Neuronal stem cell (in vitro differentiated cells): ENCODE measurements at regions not wholly inside any gene's neighbourhood (a gene's known extent, or its start where the extent isn't known, plus 50 kb on each side); places are given as distances from the start of the nearest gene placed in this dataset.

Experiments
- DNase-seq: peaks from one replicate; pipeline ENCODE4 v3.0.0-alpha.2; 2013; ENCODE audit warnings: low spot score
- H2AFZ ChIP-seq: one replicate; pipeline ENCODE4 v1.6.1; 2013; ENCODE audit warnings: mild to moderate bottlenecking, low read length, inconsistent platforms
- H2AK5ac ChIP-seq: 2 replicates; pipeline ENCODE4 v1.6.1; 2013; ENCODE audit warnings: low read depth, mild to moderate bottlenecking, inconsistent platforms, low read length, moderate library complexity, mixed read lengths
- H2BK120ac ChIP-seq: 2 replicates; pipeline ENCODE4 v1.6.1; 2013; ENCODE audit warnings: low read depth, mild to moderate bottlenecking, inconsistent platforms, low read length, moderate library complexity, mixed read lengths
- H2BK12ac ChIP-seq: one replicate; pipeline ENCODE4 v1.6.1; 2013; ENCODE audit warnings: low read length, inconsistent platforms
- H2BK15ac ChIP-seq: 2 replicates; pipeline ENCODE4 v1.6.1; 2013; ENCODE audit warnings: mild to moderate bottlenecking, low read length, inconsistent platforms, mixed read lengths
- H2BK5ac ChIP-seq: one replicate; pipeline ENCODE4 v1.6.1; 2013; ENCODE audit warnings: inconsistent platforms, mild to moderate bottlenecking, low read length, moderate library complexity
- H3K14ac ChIP-seq: one replicate; pipeline ENCODE4 v1.6.1; 2013; ENCODE audit warnings: low read length, inconsistent platforms
- H3K18ac ChIP-seq: 2 replicates; pipeline ENCODE4 v1.6.1; 2013; ENCODE audit warnings: low read length, inconsistent platforms
- H3K23ac ChIP-seq: 2 replicates; pipeline ENCODE4 v1.6.1; 2013; ENCODE audit warnings: low read depth, mild to moderate bottlenecking, mixed read lengths, low read length, inconsistent platforms; ENCODE audit not compliant: poor library complexity
- H3K27ac ChIP-seq: replicated peaks from 3 replicates; pipeline ENCODE4 v1.5.1; 2013; ENCODE audit warnings: low read length, inconsistent platforms
- H3K27me3 ChIP-seq, 3 experiments: 2 replicates each; pipeline ENCODE4 v1.6.1; 2013; ENCODE audit warnings: low read length in 3 of 3, mild to moderate bottlenecking in 2 of 3, inconsistent platforms in 1 of 3, low read depth in 1 of 3, mixed read lengths in 1 of 3, moderate library complexity in 1 of 3; ENCODE audit not compliant: control insufficient read depth in 3 of 3, insufficient read depth in 3 of 3
- H3K36me3 ChIP-seq, 2 donors: replicated peaks in 1 of 2; 2 replicates each; pipeline ENCODE4 v1.6.1; 2013; ENCODE audit warnings: low read length in 2 of 2; ENCODE audit not compliant: control insufficient read depth in 2 of 2, insufficient read depth in 2 of 2
- H3K4ac ChIP-seq: 2 replicates; pipeline ENCODE4 v1.6.1; 2013; ENCODE audit warnings: inconsistent platforms, mild to moderate bottlenecking, low read length, moderate library complexity
- H3K4me1 ChIP-seq, 2 donors: 1 replicate in 1 of 2; 2 replicates in 1 of 2; pipeline ENCODE4 v1.6.1; 2013; ENCODE audit warnings: low read length in 2 of 2, low read depth in 1 of 2; ENCODE audit not compliant: control insufficient read depth in 2 of 2, insufficient read depth in 1 of 2
- H3K4me2 ChIP-seq: one replicate; pipeline ENCODE4 v1.6.1; 2013; ENCODE audit warnings: mild to moderate bottlenecking, low read length, inconsistent platforms; ENCODE audit not compliant: insufficient read depth, poor library complexity, severe bottlenecking
- H3K4me3 ChIP-seq, 2 donors: 2 replicates each; pipeline ENCODE4 v1.5.1; 2013; ENCODE audit warnings: low read length in 2 of 2, mild to moderate bottlenecking in 2 of 2, inconsistent platforms in 1 of 2, moderate library complexity in 1 of 2
- H3K79me1 ChIP-seq: one replicate; pipeline ENCODE4 v1.6.1; 2013; ENCODE audit warnings: low read depth, mild to moderate bottlenecking, inconsistent platforms, low read length, moderate library complexity
- H3K9ac ChIP-seq: one replicate; pipeline ENCODE4 v1.6.1; 2013; ENCODE audit warnings: mild to moderate bottlenecking, low read depth, low read length, inconsistent platforms; ENCODE audit not compliant: poor library complexity
- H3K9me3 ChIP-seq, 2 donors: replicated peaks in 1 of 2; 2 replicates each; pipeline versions ENCODE3 to v1.6.1; 2013; ENCODE audit warnings: low read length in 2 of 2, mild to moderate bottlenecking in 2 of 2, inconsistent platforms in 1 of 2, low read depth in 1 of 2, mixed read lengths in 1 of 2, moderate library complexity in 1 of 2; ENCODE audit not compliant: control insufficient read depth in 2 of 2, insufficient read depth in 1 of 2
- H4K8ac ChIP-seq: one replicate; pipeline ENCODE4 v1.6.1; 2013; ENCODE audit warnings: low read depth, mild to moderate bottlenecking, inconsistent platforms, low read length, moderate library complexity
- H4K91ac ChIP-seq: one replicate; pipeline ENCODE4 v1.6.1; 2013; ENCODE audit warnings: low read length, low read depth, mild to moderate bottlenecking, inconsistent platforms; ENCODE audit not compliant: poor library complexity
- WGBS, 2 donors: extraction: QIAGEN DNeasy Blood & Tissue Kit; methylation state at CpG; one replicate each; pipeline ENCODE4 v1.1.7; 2013; ENCODE audit warnings: missing lambda C conversion rate in 2 of 2, mixed read lengths in 1 of 2; ENCODE audit not compliant: insufficient read length in 2 of 2, insufficient replicate concordance in 1 of 2; ENCODE audit errors: extremely low coverage in 2 of 2; 5-methylcytosine and 5-hydroxymethylcytosine counted together

DNA sequence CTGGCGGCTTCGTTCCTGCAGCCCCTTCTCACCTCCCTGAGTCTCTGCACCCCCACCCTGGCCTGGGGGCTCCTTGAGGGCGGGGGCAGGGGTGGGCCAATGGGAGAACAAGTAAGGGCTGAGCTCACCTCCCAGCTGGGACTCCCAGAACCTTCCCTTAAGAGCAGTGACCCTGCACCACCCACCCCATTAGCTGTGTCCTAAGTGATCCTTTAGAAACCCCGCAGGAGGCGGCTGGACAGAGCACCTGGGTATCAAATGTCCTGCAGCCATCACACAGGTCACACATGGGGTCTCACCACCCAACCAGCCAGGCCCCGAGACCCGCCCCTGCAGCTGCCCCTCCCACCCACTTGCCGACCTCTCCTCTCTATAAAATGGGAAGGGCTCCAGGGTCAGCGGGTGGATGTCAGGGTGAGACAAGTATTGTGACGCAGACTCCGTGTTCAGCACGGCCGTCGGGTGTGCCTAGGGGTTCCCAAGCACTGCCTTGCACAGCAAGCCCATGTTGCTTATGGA lies 151.2 kb upstream of the C14orf180 start:
- Histone ChIP-seq H4K91ac (no peak overlapping the region), H3K4me3 (no peak overlapping the region), H4K8ac (no peak overlapping the region), H3K23ac (no peak overlapping the region), H2AFZ (no peak overlapping the region), H2BK5ac (no peak overlapping the region), H3K36me3 (no peaks in the 10 kb centered on the region), H3K4me1 (peaks cover 0 to 20% of the 10 kb centered on the region in 2 donors), H3K27me3 (peaks cover 0 to 8% (median 0%) of the 10 kb centered on the region in 3 experiments), H2BK15ac (no peak overlapping the region), H3K9ac (peak overlapping the region; percentile 50), H3K27ac (no peak overlapping the region), H3K79me1 (no peaks in the 10 kb centered on the region), H3K9me3 (no peaks in the 10 kb centered on the region), H3K18ac (peak overlapping the region; percentile 59), H3K4me2 (no peak overlapping the region), H2BK12ac (no peak overlapping the region), H3K4ac (no peak overlapping the region), H3K14ac (no peak overlapping the region), H2BK120ac (no peak overlapping the region), H2AK5ac (no peak overlapping the region)
- no CpG with 5 or more reads among the region's 14 CpGs for WGBS, 2 donors
- DNase-seq: no peak

DNA sequence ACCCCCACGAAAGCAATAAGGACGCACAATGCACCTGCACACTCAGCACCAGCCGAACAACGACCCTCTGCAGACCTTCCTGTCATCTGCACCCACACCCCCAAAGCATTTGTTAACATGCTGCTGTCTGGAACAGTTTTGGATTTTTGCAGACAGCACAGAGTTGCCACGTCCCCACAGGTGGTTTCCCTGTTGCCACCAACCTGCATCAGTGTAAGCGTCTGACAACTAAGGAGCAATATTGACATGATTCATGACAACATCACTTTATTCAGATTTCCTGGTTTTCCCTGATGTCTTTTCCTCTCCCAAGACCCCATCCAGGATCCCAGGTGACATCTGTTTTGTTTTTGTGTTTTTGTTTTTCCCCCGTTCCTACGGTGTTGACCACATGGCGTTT lies 150.7 kb upstream of the C14orf180 start:
- H3K9me3 ChIP-seq: no peaks in the 10 kb centered on the region
- H3K18ac ChIP-seq: peak overlapping the region; percentile 8
- no peak overlapping the region for H2BK5ac ChIP-seq
- H3K79me1 ChIP-seq: no peaks in the 10 kb centered on the region
- no peak overlapping the region for H2BK15ac ChIP-seq
- no peak overlapping the region for H4K8ac ChIP-seq
- H2BK12ac ChIP-seq: no peak overlapping the region
- no peak overlapping the region for H2BK120ac ChIP-seq
- no peak for DNase-seq
- no peak overlapping the region for H3K4me2 ChIP-seq
- peak overlapping the region; percentile 50 for H3K9ac ChIP-seq
- no peak overlapping the region for H2AFZ ChIP-seq
- H3K4me3 ChIP-seq: no peak overlapping the region
- H3K36me3 ChIP-seq: no peaks in the 10 kb centered on the region
- no peak overlapping the region for H3K27ac ChIP-seq
- H2AK5ac ChIP-seq: no peak overlapping the region
- WGBS, 2 donors: no CpG with 5 or more reads among the region's 9 CpGs
- peaks cover 0 to 6% (median 0%) of the 10 kb centered on the region in 3 experiments for H3K27me3 ChIP-seq
- no peak overlapping the region for H3K23ac ChIP-seq
- H4K91ac ChIP-seq: no peak overlapping the region
- H3K4me1 ChIP-seq: peaks cover 0 to 20% of the 10 kb centered on the region in 2 donors
- H3K4ac ChIP-seq: no peak overlapping the region
- no peak overlapping the region for H3K14ac ChIP-seq

DNA sequence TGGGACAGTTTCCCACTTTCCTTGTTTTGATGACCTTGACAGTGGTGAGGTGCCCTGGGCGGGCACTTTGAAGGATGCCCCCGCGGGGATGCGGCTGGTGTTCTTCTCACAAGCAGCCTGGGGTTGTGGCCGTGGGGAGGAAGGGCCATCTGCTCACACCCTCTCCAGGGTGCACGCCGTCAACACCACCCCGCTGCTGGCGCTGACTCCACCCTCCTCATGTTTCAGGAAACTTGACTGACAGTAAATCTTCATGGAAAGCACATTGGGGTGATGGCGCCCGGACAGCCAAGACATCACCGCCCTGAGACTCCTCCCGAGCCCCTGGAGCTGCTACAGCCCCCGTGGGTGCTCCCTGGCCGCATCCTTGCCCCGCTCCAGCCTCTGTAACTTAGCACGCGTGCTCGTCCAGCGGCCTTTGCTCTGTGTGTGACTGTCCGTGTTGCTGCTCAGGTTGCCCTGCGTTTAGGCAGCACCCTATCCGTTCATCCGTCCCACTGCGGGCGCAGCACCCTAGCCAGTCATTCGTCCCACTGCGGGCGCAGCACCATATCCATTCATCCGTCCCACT lies 150.2 kb upstream of the C14orf180 start:
- WGBS, 2 donors: no CpG with 5 or more reads among the region's 30 CpGs
- H3K4me3 ChIP-seq: no peak overlapping the region
- DNase-seq: no peak

DNA sequence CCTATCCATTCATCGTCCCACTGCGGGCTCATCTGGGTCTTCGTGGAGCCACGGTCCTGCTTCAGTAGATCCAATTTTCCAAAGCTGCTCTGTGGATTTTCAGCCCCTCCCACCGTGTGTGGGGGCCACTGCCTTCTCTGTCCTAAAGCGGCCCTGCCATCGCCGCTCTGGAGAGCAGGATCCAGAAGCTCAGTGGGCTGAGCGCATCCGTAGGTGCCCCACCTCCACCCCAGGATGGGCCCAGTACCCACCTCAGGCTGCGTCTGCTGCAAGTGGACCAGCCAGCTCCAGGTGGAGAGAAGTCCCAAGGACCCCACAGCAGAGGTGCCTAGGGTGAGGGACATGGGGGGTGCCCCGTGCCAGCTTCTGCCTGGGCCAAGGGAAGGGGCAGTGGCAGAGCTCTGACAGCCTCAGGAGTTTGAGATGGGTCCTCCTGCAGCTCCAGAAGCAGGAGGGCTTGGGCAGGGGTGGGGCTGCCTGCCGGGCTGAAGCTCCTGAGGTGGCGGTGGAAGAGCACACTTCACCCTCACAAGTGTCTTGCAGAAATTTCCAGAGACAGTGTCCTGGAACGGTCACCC lies 148.1 kb upstream of the C14orf180 start:
- H2AFZ ChIP-seq: no peak overlapping the region
- H3K18ac ChIP-seq: peak overlapping the region; percentile 11
- peak overlapping the region; percentile 75 for H2BK5ac ChIP-seq
- no CpG with 5 or more reads among the region's 15 CpGs for WGBS, 2 donors
- no peak overlapping the region for H3K4me2 ChIP-seq
- H3K9ac ChIP-seq: no peak overlapping the region
- peak overlapping the region; percentile 99 for H2BK15ac ChIP-seq
- H3K4me3 ChIP-seq: no peak overlapping the region
- no peak overlapping the region for H3K4ac ChIP-seq
- DNase-seq: no peak
- no peaks in the 10 kb centered on the region for H3K9me3 ChIP-seq
- H3K14ac ChIP-seq: no peak overlapping the region
- H3K27ac ChIP-seq: no peak overlapping the region
- H2BK12ac ChIP-seq: no peak overlapping the region
- H3K36me3 ChIP-seq: no peaks in the 10 kb centered on the region
- H4K91ac ChIP-seq: peak overlapping the region; percentile 85
- no peaks in the 10 kb centered on the region for H3K79me1 ChIP-seq
- peak overlapping the region; percentile 75 for H2AK5ac ChIP-seq
- no peak overlapping the region for H3K23ac ChIP-seq
- no peak overlapping the region for H4K8ac ChIP-seq
- peaks cover 0 to 5% (median 0%) of the 10 kb centered on the region in 3 experiments for H3K27me3 ChIP-seq
- H3K4me1 ChIP-seq: peaks cover 0 to 19% of the 10 kb centered on the region in 2 donors
- no peak overlapping the region for H2BK120ac ChIP-seq

More for the DNA sequence above, 150.2 kb upstream of the C14orf180 start:
- no peak overlapping the region for H2AK5ac ChIP-seq
- peaks cover 0 to 18% of the 10 kb centered on the region in 2 donors for H3K4me1 ChIP-seq
- no peak overlapping the region for H3K4ac ChIP-seq
- no peak overlapping the region for H3K9ac ChIP-seq
- no peak overlapping the region for H3K27ac ChIP-seq
- no peak overlapping the region for H2AFZ ChIP-seq
- no peak overlapping the region for H4K8ac ChIP-seq
- H2BK15ac ChIP-seq: no peak overlapping the region
- peak overlapping the region; percentile 74 for H3K18ac ChIP-seq
- H3K23ac ChIP-seq: no peak overlapping the region
- no peaks in the 10 kb centered on the region for H3K9me3 ChIP-seq
- H3K27me3 ChIP-seq: peaks cover 0 to 5% (median 0%) of the 10 kb centered on the region in 3 experiments
- H2BK5ac ChIP-seq: no peak overlapping the region
- no peak overlapping the region for H2BK120ac ChIP-seq
- H4K91ac ChIP-seq: no peak overlapping the region
- no peak overlapping the region for H3K4me2 ChIP-seq
- no peaks in the 10 kb centered on the region for H3K36me3 ChIP-seq
- H3K79me1 ChIP-seq: no peaks in the 10 kb centered on the region
- no peak overlapping the region for H2BK12ac ChIP-seq
- H3K14ac ChIP-seq: peak overlapping the region; percentile 82
